ENCODE measurements at regions not wholly inside any gene's neighbourhood (a gene's known extent, or its start where the extent isn't known, plus 50 kb on each side); places are given as distances from the start of the nearest gene placed in this dataset.
"Not testable (repeated sequence)": the region's sequence is repeated elsewhere in the genome, so short reads cannot be mapped to it uniquely, and the experiment has no call there.

DNA sequence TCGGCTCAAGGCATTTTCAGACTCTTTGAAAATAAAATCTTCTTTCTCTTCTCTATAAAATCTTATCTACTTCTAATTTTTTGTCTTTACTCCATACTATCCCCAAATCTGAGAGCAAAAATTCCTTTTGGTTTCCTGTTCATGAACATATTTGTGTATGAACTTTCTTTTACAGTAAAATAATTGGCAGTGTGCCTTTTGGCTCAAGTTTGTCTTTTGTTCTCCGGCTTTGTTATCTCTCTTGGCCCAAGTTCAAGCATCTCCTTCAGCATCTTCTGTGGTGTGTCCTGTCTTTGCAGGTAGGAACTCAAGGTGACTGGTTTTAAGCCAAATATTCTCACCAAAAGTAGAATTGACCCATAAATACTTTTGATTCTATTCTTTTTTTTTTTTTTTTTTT is 276.6 kb upstream of the FAT1 start:
- Mint-ChIP-seq H3K36me3 (peaks cover 6% of the 10 kb centered on the region), H3K4me3 (no peak overlapping the region), H3K4me1 (no peaks in the 10 kb centered on the region), H3K27me3 (ENCODE audit: low read depth in 2 of 2) (no peaks in the 10 kb centered on the region), H3K9me3 (peaks cover 9 to 18% of the 10 kb centered on the region in 2 donors), H3K27ac (no peak overlapping the region)
- 96% methylated on average over 2 of the region's 2 CpGs for WGBS (ENCODE audit: insufficient coverage)
- H3K27ac ChIP-seq (ENCODE audit: low read length) = no peak overlapping the region
- H3K27me3 ChIP-seq (ENCODE audit: control insufficient read depth, insufficient read depth, low read length) = no peaks in the 10 kb centered on the region
- ATAC-seq (no peak), DNase-seq (no peak)
- intact Hi-C loops (cut with micrococcal nuclease) = no loop called here
- TF ChIP-seq, protein P1, sequence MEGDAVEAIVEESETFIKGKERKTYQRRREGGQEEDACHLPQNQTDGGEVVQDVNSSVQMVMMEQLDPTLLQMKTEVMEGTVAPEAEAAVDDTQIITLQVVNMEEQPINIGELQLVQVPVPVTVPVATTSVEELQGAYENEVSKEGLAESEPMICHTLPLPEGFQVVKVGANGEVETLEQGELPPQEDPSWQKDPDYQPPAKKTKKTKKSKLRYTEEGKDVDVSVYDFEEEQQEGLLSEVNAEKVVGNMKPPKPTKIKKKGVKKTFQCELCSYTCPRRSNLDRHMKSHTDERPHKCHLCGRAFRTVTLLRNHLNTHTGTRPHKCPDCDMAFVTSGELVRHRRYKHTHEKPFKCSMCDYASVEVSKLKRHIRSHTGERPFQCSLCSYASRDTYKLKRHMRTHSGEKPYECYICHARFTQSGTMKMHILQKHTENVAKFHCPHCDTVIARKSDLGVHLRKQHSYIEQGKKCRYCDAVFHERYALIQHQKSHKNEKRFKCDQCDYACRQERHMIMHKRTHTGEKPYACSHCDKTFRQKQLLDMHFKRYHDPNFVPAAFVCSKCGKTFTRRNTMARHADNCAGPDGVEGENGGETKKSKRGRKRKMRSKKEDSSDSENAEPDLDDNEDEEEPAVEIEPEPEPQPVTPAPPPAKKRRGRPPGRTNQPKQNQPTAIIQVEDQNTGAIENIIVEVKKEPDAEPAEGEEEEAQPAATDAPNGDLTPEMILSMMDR (IDR thresholded peaks at IDR 0.05) = no peak
- no peaks in the 10 kb centered on the region for H3K9me3 ChIP-seq (ENCODE audit: control insufficient read depth, insufficient read depth, low read length)
- no peaks in the 10 kb centered on the region for H3K36me3 ChIP-seq (ENCODE audit: control insufficient read depth, insufficient read depth, low read length)
- no peaks in the 10 kb centered on the region for H3K4me1 ChIP-seq (ENCODE audit: control insufficient read depth, insufficient read depth, low read length)
- H3K4me3 ChIP-seq (ENCODE audit: low read length) = no peak overlapping the region

DNA sequence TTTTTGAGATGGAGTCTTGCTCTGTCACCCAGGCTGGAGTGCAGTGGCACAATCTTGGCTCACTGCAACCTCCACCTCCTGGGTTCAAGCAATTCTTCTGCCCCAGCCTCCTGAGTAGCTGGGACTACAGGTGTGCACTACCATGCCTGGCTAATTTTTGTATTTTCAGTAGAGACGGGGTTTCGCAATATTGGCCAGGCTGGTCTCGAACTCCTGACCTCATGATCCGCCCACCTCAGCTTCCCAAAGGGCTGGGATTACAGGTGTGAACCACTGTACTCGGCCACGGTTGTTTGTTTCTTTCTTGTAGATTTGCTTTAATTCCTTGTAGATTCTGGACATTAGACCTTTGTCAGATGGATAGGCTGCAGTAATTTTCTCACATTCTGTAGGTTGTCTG is 278.5 kb upstream of the FAT1 start:
- H3K4me3 Mint-ChIP-seq; H3K36me3 Mint-ChIP-seq; DNase-seq; intact Hi-C loops (cut with micrococcal nuclease); H3K27ac ChIP-seq (ENCODE audit: low read length); H3K27ac Mint-ChIP-seq; H3K4me3 ChIP-seq (ENCODE audit: low read length); H3K36me3 ChIP-seq (ENCODE audit: control insufficient read depth, insufficient read depth, low read length); ATAC-seq; H3K27me3 ChIP-seq (ENCODE audit: control insufficient read depth, insufficient read depth, low read length); H3K4me1 ChIP-seq (ENCODE audit: control insufficient read depth, insufficient read depth, low read length); H3K4me1 Mint-ChIP-seq; H3K9me3 ChIP-seq (ENCODE audit: control insufficient read depth, insufficient read depth, low read length); H3K27me3 Mint-ChIP-seq (ENCODE audit: low read depth in 2 of 2): not testable (repeated sequence)
- peaks cover 9 to 16% of the 10 kb centered on the region in 2 donors for H3K9me3 Mint-ChIP-seq
- 93% methylated on average over 6 of the region's 6 CpGs for WGBS (ENCODE audit: insufficient coverage)

GRCh38 chr4:187004628-187005027 is 281.0 kb upstream of the FAT1 start:
- no peaks in the 10 kb centered on the region for H3K4me1 Mint-ChIP-seq

GRCh38 chr4:187006189-187006618 is 282.5 kb upstream of the FAT1 start:
- no peaks in the 10 kb centered on the region for H3K27me3 Mint-ChIP-seq (ENCODE audit: low read depth in 2 of 2)
- Histone ChIP-seq H3K9me3 (ENCODE audit: control insufficient read depth, insufficient read depth, low read length) (no peaks in the 10 kb centered on the region), H3K27ac (ENCODE audit: low read length) (no peak overlapping the region), H3K4me3 (ENCODE audit: low read length) (no peak overlapping the region), H3K36me3 (ENCODE audit: control insufficient read depth, insufficient read depth, low read length) (no peaks in the 10 kb centered on the region), H3K27me3 (ENCODE audit: control insufficient read depth, insufficient read depth, low read length) (no peaks in the 10 kb centered on the region), H3K4me1 (ENCODE audit: control insufficient read depth, insufficient read depth, low read length) (no peaks in the 10 kb centered on the region)
- ATAC-seq (no peak), DNase-seq (no peak)
- intact Hi-C loops (cut with micrococcal nuclease) = no loop called here
- TF ChIP-seq, protein P1 (IDR thresholded peaks at IDR 0.05) = no peak
- H3K4me3 Mint-ChIP-seq = no peak overlapping the region
- H3K4me1 Mint-ChIP-seq = no peaks in the 10 kb centered on the region
- no peak overlapping the region for H3K27ac Mint-ChIP-seq
- 69% methylated on average over 3 of the region's 3 CpGs for WGBS (ENCODE audit: insufficient coverage)
- H3K36me3 Mint-ChIP-seq = no peaks in the 10 kb centered on the region
- H3K9me3 Mint-ChIP-seq = peaks cover 13 to 14% of the 10 kb centered on the region in 2 donors

More at GRCh38 chr4:187004628-187005027, 281.0 kb upstream of the FAT1 start:
- WGBS (ENCODE audit: insufficient coverage) = 87% methylated on average over 2 of the region's 2 CpGs
- Mint-ChIP-seq H3K27ac (no peak overlapping the region), H3K27me3 (ENCODE audit: low read depth in 2 of 2) (no peaks in the 10 kb centered on the region), H3K9me3 (peaks cover 13 to 21% of the 10 kb centered on the region in 2 donors), H3K36me3 (peaks cover 4% of the 10 kb centered on the region), H3K4me3 (no peak overlapping the region)
- no peaks in the 10 kb centered on the region for H3K36me3 ChIP-seq (ENCODE audit: control insufficient read depth, insufficient read depth, low read length)
- H3K27me3 ChIP-seq (ENCODE audit: control insufficient read depth, insufficient read depth, low read length) = no peaks in the 10 kb centered on the region
- H3K27ac ChIP-seq (ENCODE audit: low read length) = no peak overlapping the region
- H3K4me1 ChIP-seq (ENCODE audit: control insufficient read depth, insufficient read depth, low read length) = no peaks in the 10 kb centered on the region
- DNase-seq = no peak
- TF ChIP-seq, protein P1 (IDR thresholded peaks at IDR 0.05) = no peak
- no peak for ATAC-seq
- intact Hi-C loops (cut with micrococcal nuclease) = no loop called here
- H3K9me3 ChIP-seq (ENCODE audit: control insufficient read depth, insufficient read depth, low read length) = no peaks in the 10 kb centered on the region
- no peak overlapping the region for H3K4me3 ChIP-seq (ENCODE audit: low read length)
